KMS-11 (cell line): ENCODE measurements at regions not wholly inside any gene's neighbourhood (a gene's known extent, or its start where the extent isn't known, plus 50 kb on each side); places are given as distances from the start of the nearest gene placed in this dataset.

Experiments
- H2AFZ ChIP-seq: fragments of 200-600 bp; sonication (generic); 2 replicates; pipeline ENCODE4 v1.6.1; 2016; ENCODE audit warnings: antibody characterized with exemption, mixed run types, low read depth
- H3K27ac ChIP-seq: fragments of 200-600 bp; sonication (generic); 2 replicates; pipeline ENCODE4 v1.6.1; 2016; ENCODE audit warnings: mild to moderate bottlenecking, mixed run types
- H3K27me3 ChIP-seq: fragments of 200-600 bp; sonication (generic); 2 replicates; pipeline ENCODE4 v1.6.1; 2017; ENCODE audit warnings: mild to moderate bottlenecking, low read depth, mixed run types, moderate library complexity; ENCODE audit not compliant: insufficient read depth
- H3K36me3 ChIP-seq: fragments of 200-600 bp; sonication (generic); 2 replicates; pipeline ENCODE4 v1.6.1; 2017; ENCODE audit warnings: mild to moderate bottlenecking, mixed run types; ENCODE audit not compliant: insufficient read depth
- H3K4me1 ChIP-seq: fragments of 200-600 bp; sonication (generic); 2 replicates; pipeline ENCODE4 v1.6.1; 2016; ENCODE audit warnings: mild to moderate bottlenecking, low read depth, mixed run types; ENCODE audit not compliant: poor library complexity, severe bottlenecking
- H3K4me2 ChIP-seq: fragments of 200-600 bp; sonication (generic); 2 replicates; pipeline ENCODE4 v1.7.0; 2016; ENCODE audit warnings: mild to moderate bottlenecking, mixed run types
- H3K4me3 ChIP-seq: fragments of 200-600 bp; sonication (generic); IDR thresholded peaks from 2 replicates; pipeline ENCODE4 v1.6.1; 2017; ENCODE audit warnings: low read depth, low read length, mixed read lengths; ENCODE audit not compliant: insufficient read depth
- H3K79me2 ChIP-seq: fragments of 200-600 bp; sonication (generic); 2 replicates; pipeline ENCODE4 v1.6.1; 2016; ENCODE audit warnings: low read depth, mixed run types; ENCODE audit not compliant: insufficient read depth
- H3K9ac ChIP-seq: fragments of 200-600 bp; sonication (generic); 2 replicates; pipeline ENCODE4 v1.6.1; 2016; ENCODE audit warnings: mild to moderate bottlenecking, mixed run types
- H4K20me1 ChIP-seq: fragments of 200-600 bp; sonication (generic); 2 replicates; pipeline ENCODE4 v1.6.1; 2016; ENCODE audit warnings: mild to moderate bottlenecking, mixed run types; ENCODE audit not compliant: insufficient read depth
- CTCF ChIP-seq: fragments of 200-600 bp; sonication (generic); conservative IDR thresholded peaks from 2 replicates; pipeline ENCODE4 v1.6.1; 2017; ENCODE audit warnings: low read depth, mild to moderate bottlenecking, antibody characterized with exemption, low read length, moderate library complexity, mixed read lengths

DNA sequence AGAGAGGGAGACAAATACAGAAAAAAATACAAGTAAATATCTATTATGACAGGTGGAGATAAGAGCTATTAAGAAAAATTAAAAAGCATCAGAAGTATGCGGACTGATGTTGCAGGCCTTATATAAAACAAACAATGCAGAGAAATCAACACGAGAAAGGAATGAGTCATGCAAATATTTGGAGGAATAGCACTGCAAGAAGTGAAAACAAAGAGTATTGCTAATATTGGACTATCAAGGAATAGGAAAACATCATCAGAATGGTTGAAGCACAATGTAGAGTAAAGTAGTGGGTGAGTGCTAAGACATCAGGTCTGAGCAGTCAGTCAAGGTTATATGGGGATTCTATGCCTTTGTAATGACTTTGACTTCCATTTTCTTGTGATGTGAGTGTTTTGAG lies 657.5 kb upstream of the GJE1 start:
- no peak overlapping the region for H2AFZ ChIP-seq
- no peak overlapping the region for H3K9ac ChIP-seq
- no peaks in the 10 kb centered on the region for H4K20me1 ChIP-seq
- no peak overlapping the region for H3K27ac ChIP-seq
- H3K79me2 ChIP-seq: no peaks in the 10 kb centered on the region
- peaks cover 16% of the 10 kb centered on the region for H3K4me1 ChIP-seq
- TF ChIP-seq CTCF: no peak
- no peaks in the 10 kb centered on the region for H3K36me3 ChIP-seq
- no peaks in the 10 kb centered on the region for H3K27me3 ChIP-seq
- no peak overlapping the region for H3K4me2 ChIP-seq
- H3K4me3 ChIP-seq: no peak overlapping the region

DNA sequence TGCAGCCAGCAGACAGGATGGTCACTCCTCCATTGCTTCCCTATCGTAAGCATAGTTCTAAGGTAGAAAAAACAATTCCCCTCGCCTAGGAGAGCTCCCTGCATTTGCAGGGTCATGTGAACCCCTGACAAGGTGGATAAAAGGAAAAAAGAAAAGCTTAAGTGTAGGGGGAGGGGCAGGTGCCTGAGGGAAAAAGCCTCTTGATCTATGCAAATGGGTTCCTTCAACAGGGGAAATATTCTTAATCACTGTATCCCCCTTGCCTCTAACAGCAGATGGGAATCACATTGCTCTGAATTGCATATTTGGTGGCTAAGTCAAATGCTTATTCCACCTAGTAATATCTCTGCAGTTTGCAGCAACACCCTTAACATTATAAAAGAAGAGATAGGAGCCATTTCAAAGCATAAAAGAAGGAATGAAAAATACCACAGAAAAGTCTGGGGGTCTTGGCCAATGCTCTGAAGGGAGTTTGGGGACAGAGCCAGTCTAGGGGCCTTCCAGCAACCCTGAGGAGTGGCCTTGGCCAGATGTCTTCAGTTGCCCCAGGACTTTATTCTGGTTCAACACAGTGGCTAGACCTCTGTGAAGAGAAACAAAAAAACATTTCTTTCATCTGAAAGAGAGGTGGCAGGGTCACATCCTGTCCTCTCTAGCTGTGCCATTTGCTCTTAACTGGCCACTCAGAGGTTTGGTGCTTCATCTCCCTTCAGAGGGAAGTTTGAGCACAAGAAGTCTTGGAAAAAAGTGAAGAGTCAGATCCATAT lies 660.4 kb upstream of the GJE1 start:
- Histone ChIP-seq H3K27ac (no peak overlapping the region), H4K20me1 (no peaks in the 10 kb centered on the region; the same call in 1 of the 2 replicates), H3K79me2 (no peaks in the 10 kb centered on the region), H2AFZ (no peak overlapping the region), H3K36me3 (no peaks in the 10 kb centered on the region), H3K4me2 (no peak overlapping the region), H3K9ac (no peak overlapping the region), H3K27me3 (no peaks in the 10 kb centered on the region), H3K4me1 (peaks cover 39% of the 10 kb centered on the region), H3K4me3 (no peak overlapping the region)
- no peak for TF ChIP-seq CTCF

- H3K4me1 ChIP-seq: peaks cover 49% of the 10 kb centered on the region
- H3K4me2 ChIP-seq: peak overlapping the region; percentile 59; the same call in 1 of the 2 replicates
- H3K27ac ChIP-seq: peak overlapping the region; percentile 19; the same call in 1 of the 2 replicates
- no peaks in the 10 kb centered on the region for H3K79me2 ChIP-seq
- no peaks in the 10 kb centered on the region; the same call in 1 of the 2 replicates for H4K20me1 ChIP-seq
- H2AFZ ChIP-seq: no peak overlapping the region
- no peak overlapping the region for H3K4me3 ChIP-seq
- TF ChIP-seq CTCF: no peak
- H3K27me3 ChIP-seq: no peaks in the 10 kb centered on the region; the same call in 1 of the 2 replicates
- no peaks in the 10 kb centered on the region for H3K36me3 ChIP-seq
- H3K9ac ChIP-seq: no peak overlapping the region
Measured at GRCh38 chr6:141470810-141471209, 661.9 kb upstream of the GJE1 start.

- Histone ChIP-seq H3K27ac (no peak overlapping the region), H2AFZ (no peak overlapping the region), H3K79me2 (no peaks in the 10 kb centered on the region), H3K4me1 (peaks cover 74% of the 10 kb centered on the region), H4K20me1 (no peaks in the 10 kb centered on the region; the same call in 1 of the 2 replicates), H3K4me3 (no peak overlapping the region), H3K36me3 (no peaks in the 10 kb centered on the region), H3K4me2 (peak overlapping the region; percentile 36), H3K27me3 (no peaks in the 10 kb centered on the region; the same call in 1 of the 2 replicates), H3K9ac (no peak overlapping the region)
- TF ChIP-seq CTCF: no peak
Measured at GRCh38 chr6:141467881-141468280, 664.8 kb upstream of the GJE1 start.
